GM12878 (cell line): ENCODE measurements at regions not wholly inside any gene's neighbourhood (a gene's known extent, or its start where the extent isn't known, plus 50 kb on each side); places are given as distances from the start of the nearest gene placed in this dataset.

Source experiments
- ATAC-seq: fragments of 200-7000 bp; cut with Tn5 transposase; 3 replicates; pipeline ENCODE4 v1.9.1; 2020; ENCODE audit warnings: mild to moderate bottlenecking, moderate library complexity
- BruUV-seq: library from RNA; stranded (reverse); fragments of 400-500 nt; replicated peaks from 2 replicates; lab custom pipeline; 2021; lab: Mats Ljungman, UMichigan
- CTCF ChIA-PET: fragments of 300-600 bp; sonication (Branson Sonifier 250); formaldehyde crosslinking; extraction: SDS; loops from one replicate; lab custom pipeline; 2021; ENCODE audit warnings: inconsistent platforms; lab: Yijun Ruan, JAX
- POLR2A ChIA-PET: fragments of 350-600 bp; formaldehyde crosslinking; extraction: SDS; loops from one replicate; lab custom pipeline; 2021; ENCODE audit warnings: inconsistent platforms; lab: Charles Lee
- RAD21 ChIA-PET: fragments of 300-600 bp; sonication (Branson Sonifier 250); formaldehyde crosslinking; loops from one replicate; lab custom pipeline; 2023; ENCODE audit warnings: antibody characterized with exemption; ENCODE audit not compliant: unreplicated experiment; lab: Charles Lee
- SMC1A ChIA-PET: fragments of 300-600 bp; sonication (Branson Sonifier 250); formaldehyde crosslinking; loops from one replicate; lab custom pipeline; 2023; ENCODE audit not compliant: unreplicated experiment, uncharacterized antibody; lab: Charles Lee
- DNase-seq: peaks from one replicate; pipeline ENCODE4 v3.0.0-alpha.2; 2011; ENCODE audit warnings: low read depth, low spot score
- FAIRE-seq: peaks from 3 replicates; lab custom pipeline; 2011; peaks lifted over from hg19 to GRCh38; lab: Jason Lieb, UNC
- H2AFZ ChIP-seq: 2 replicates; pipeline ENCODE4 v1.6.0; 2011; ENCODE audit warnings: low read depth, low read length, control low read depth; ENCODE audit not compliant: control insufficient read depth
- H3K27ac ChIP-seq: 2 replicates; pipeline ENCODE4 v1.5.1; 2011; ENCODE audit warnings: control low read depth; ENCODE audit not compliant: control insufficient read depth, insufficient read depth
- H3K27me3 ChIP-seq, 2 experiments: replicated peaks in 1 of 2; 2 replicates each; pipeline versions ENCODE4 v1.6.0 to v1.6.1; 2011; ENCODE audit warnings: low read length in 1 of 2; ENCODE audit not compliant: control insufficient read depth in 2 of 2, insufficient read depth in 2 of 2
- H3K36me3 ChIP-seq, 2 experiments: 2 replicates each; pipeline ENCODE4 v1.5.1; 2011; ENCODE audit warnings: low read length in 1 of 2; ENCODE audit not compliant: control insufficient read depth in 2 of 2, insufficient read depth in 2 of 2
- H3K4me1 ChIP-seq: 2 replicates; pipeline ENCODE4 v1.6.1; 2011; ENCODE audit warnings: mild to moderate bottlenecking, low read length, moderate library complexity, mixed read lengths; ENCODE audit not compliant: control insufficient read depth, insufficient read depth
- H3K4me2 ChIP-seq: 2 replicates; pipeline ENCODE4 v1.6.0; 2011; ENCODE audit warnings: control low read depth; ENCODE audit not compliant: control insufficient read depth, insufficient read depth
- H3K4me3 ChIP-seq: fragments of 200-600 bp; sonication (generic); 2 replicates; pipeline ENCODE4 v1.5.1; 2016
- H3K79me2 ChIP-seq: 2 replicates; pipeline ENCODE4 v1.6.0; 2011; ENCODE audit warnings: low read length; ENCODE audit not compliant: control insufficient read depth, insufficient read depth
- H3K9ac ChIP-seq: 2 replicates; pipeline ENCODE4 v1.8.0; 2011; ENCODE audit warnings: low read length, control low read depth, mixed read lengths; ENCODE audit not compliant: control insufficient read depth, insufficient read depth
- H3K9me3 ChIP-seq: replicated peaks from 3 replicates; pipeline ENCODE4 v1.5.1; 2011; ENCODE audit warnings: mild to moderate bottlenecking, low read length; ENCODE audit not compliant: control insufficient read depth, insufficient read depth
- H4K20me1 ChIP-seq: 2 replicates; pipeline ENCODE4 v1.6.0; 2011; ENCODE audit not compliant: control insufficient read depth, insufficient read depth
- BACH1 ChIP-seq: fragments of 450-650 bp; IDR thresholded peaks from 2 replicates; pipeline ENCODE4 v1.6.1; 2017; ENCODE audit warnings: mild to moderate bottlenecking, borderline replicate concordance
- CBX3 ChIP-seq: fragments of 200-600 bp; sonication (generic); IDR thresholded peaks from 2 replicates; pipeline ENCODE4 v1.6.1; 2016; ENCODE audit warnings: low read depth, borderline replicate concordance
- CBX5 ChIP-seq: sonication (generic); IDR thresholded peaks from 2 replicates; pipeline ENCODE4 v1.6.1; 2016; ENCODE audit warnings: low read depth, moderate library complexity, mild to moderate bottlenecking, inconsistent platforms
- EED ChIP-seq: sonication (generic); IDR thresholded peaks from 2 replicates; pipeline ENCODE4 v1.6.1; 2016; ENCODE audit warnings: antibody characterized with exemption, low read depth
- MEF2A ChIP-seq: IDR thresholded peaks from 2 replicates; pipeline ENCODE4 v1.6.1; 2011; ENCODE audit warnings: low read depth, mild to moderate bottlenecking, low read length, moderate library complexity; ENCODE audit not compliant: insufficient read depth
- MEF2B ChIP-seq: fragments of 450-650 bp; IDR thresholded peaks from 2 replicates; pipeline ENCODE4 v1.6.1; 2018; ENCODE audit warnings: mild to moderate bottlenecking, moderate library complexity; ENCODE audit not compliant: partially characterized antibody, poor library complexity, severe bottlenecking
- MTA3 ChIP-seq: IDR thresholded peaks from 2 replicates; pipeline ENCODE4 v1.6.1; 2012; ENCODE audit warnings: low read length, inconsistent platforms, borderline replicate concordance
- POU2F2 ChIP-seq: IDR thresholded peaks from 3 replicates; pipeline ENCODE4 v1.6.1; 2011; ENCODE audit warnings: low read depth, mild to moderate bottlenecking, low read length, borderline replicate concordance
- SIX5 ChIP-seq: IDR thresholded peaks from 2 replicates; pipeline ENCODE4 v1.6.1; 2011; ENCODE audit warnings: mild to moderate bottlenecking, low read depth, low read length, moderate library complexity; ENCODE audit not compliant: severe bottlenecking
- WGBS: methylation state at CpG from one replicate; pipeline ENCODE4 v1.1.6; 2016; ENCODE audit warnings: low lambda C conversion rate; ENCODE audit not compliant: insufficient replicate concordance, insufficient coverage; ENCODE audit errors: missing lambda C conversion rate; 5-methylcytosine and 5-hydroxymethylcytosine counted together
- in situ Hi-C: fragments of 300-500 bp; cut with MboI; formaldehyde crosslinking; loops from 9 replicates; pipeline ENCODE4 v1.14.3; 2018; ENCODE audit warnings: mixed read lengths
- intact Hi-C: fragments of 100-400 bp; cut with micrococcal nuclease; formaldehyde crosslinking; loops from one replicate; pipeline ENCODE4 v1.14.2; 2022; ENCODE audit not compliant: unreplicated experiment
- TF ChIP-seq, protein P1 (sequence below): IDR thresholded peaks from 2 replicates; pipeline ENCODE4 v1.6.1; 2011; ENCODE audit warnings: low read depth, low read length, improper control_type of control experiment, borderline replicate concordance

DNA sequence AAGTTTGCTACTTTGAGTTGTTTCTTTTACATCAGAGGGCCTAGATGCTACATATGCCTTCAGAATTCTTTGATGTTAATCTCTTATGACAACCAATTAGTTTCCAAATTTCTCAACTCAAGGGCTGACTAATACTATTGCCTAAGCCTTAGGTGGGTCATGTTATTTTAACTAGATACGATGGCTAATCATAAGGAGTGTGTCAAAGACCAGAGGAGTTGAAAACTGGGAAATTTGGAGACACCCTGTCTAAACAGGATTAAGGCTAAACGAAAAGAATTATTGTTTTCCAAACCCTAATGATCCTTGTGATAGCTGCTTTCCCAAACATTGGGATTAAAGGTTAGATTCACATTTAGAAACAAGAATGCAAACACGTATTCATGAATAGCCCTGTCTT lies 228.5 kb downstream of the PCDH7 start:
- in situ Hi-C loops = no loop called here
- ChIA-PET SMC1A (interaction anchor here (1.2 kb wide), 1 partner anchor 9 kb away, joined by 3 read pairs; no protein-coding TSS in a partner anchor), POLR2A (no interaction called here), CTCF (no interaction called here), RAD21 (no interaction called here)
- TF ChIP-seq SIX5 (no peak), CBX5 (no peak), EED (no peak), MEF2A (no peak), MTA3 (no peak), MEF2B (no peak), CBX3 (no peak)
- TF ChIP-seq, protein P1, sequence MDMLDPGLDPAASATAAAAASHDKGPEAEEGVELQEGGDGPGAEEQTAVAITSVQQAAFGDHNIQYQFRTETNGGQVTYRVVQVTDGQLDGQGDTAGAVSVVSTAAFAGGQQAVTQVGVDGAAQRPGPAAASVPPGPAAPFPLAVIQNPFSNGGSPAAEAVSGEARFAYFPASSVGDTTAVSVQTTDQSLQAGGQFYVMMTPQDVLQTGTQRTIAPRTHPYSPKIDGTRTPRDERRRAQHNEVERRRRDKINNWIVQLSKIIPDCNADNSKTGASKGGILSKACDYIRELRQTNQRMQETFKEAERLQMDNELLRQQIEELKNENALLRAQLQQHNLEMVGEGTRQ = no peak
- H2AFZ ChIP-seq = no peak overlapping the region
- ATAC-seq (no peak), DNase-seq (no peak), FAIRE-seq (no peak)
- no peaks in the 10 kb centered on the region for H4K20me1 ChIP-seq
- H3K79me2 ChIP-seq = no peaks in the 10 kb centered on the region
- H3K27ac ChIP-seq = no peak overlapping the region
- BruUV-seq = no TSS peak
- no peaks in the 10 kb centered on the region for H3K36me3 ChIP-seq
- no peaks in the 10 kb centered on the region for H3K4me1 ChIP-seq
- H3K4me2 ChIP-seq = no peak overlapping the region
- H3K4me3 ChIP-seq = no peak overlapping the region
- 2% methylated on average over 3 of the region's 3 CpGs for WGBS
- H3K27me3 ChIP-seq = no peaks in the 10 kb centered on the region
- H3K9me3 ChIP-seq = no peaks in the 10 kb centered on the region
- intact Hi-C loops = no loop called here
- H3K9ac ChIP-seq = no peak overlapping the region

DNA sequence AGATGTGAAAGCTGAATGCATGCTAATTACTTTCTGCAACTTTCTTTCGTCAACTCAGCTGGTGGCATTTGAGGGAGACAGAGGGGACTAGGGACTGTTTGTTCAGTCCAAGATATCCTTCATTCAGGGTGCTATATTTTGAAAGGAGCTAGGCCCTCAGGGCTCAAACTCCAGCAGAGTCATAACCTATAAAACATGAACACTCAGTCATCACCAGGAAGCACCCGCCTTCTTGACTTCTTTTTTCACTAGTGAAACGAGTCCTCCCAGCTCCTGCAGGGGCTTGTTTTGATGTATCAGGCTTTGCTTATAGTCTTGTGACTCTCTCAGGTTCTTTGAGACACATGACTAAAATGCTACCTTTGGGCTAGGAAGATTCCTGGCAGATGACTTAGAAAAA lies 230.6 kb downstream of the PCDH7 start:
- Histone ChIP-seq H3K36me3 (no peaks in the 10 kb centered on the region), H3K4me1 (no peaks in the 10 kb centered on the region), H3K9me3 (no peaks in the 10 kb centered on the region), H4K20me1 (no peaks in the 10 kb centered on the region), H3K4me2 (no peak overlapping the region), H3K4me3 (no peak overlapping the region), H3K27ac (no peak overlapping the region), H2AFZ (no peak overlapping the region), H3K79me2 (no peaks in the 10 kb centered on the region), H3K27me3 (no peaks in the 10 kb centered on the region), H3K9ac (no peak overlapping the region)
- ChIA-PET RAD21 (no interaction called here), CTCF (interaction anchor here (1.0 kb wide), 1 partner anchor 237 kb away, joined by 3 read pairs; no protein-coding TSS in a partner anchor), POLR2A (no interaction called here), SMC1A (no interaction called here)
- 2% methylated on average over 3 of the region's 3 CpGs for WGBS
- in situ Hi-C loops = no loop called here
- no peak for ATAC-seq
- no peak for FAIRE-seq
- TF ChIP-seq BACH1 (no peak), POU2F2 (no peak)
- intact Hi-C loops = no loop called here
- no peak for DNase-seq
- BruUV-seq = no TSS peak
